Right ventricle myocardium inferior (tissue), 1 donor: ENCODE measurements at regions not wholly inside any gene's neighbourhood (a gene's known extent, or its start where the extent isn't known, plus 50 kb on each side); places are given as distances from the start of the nearest gene placed in this dataset.

Experiments
- ATAC-seq: fragments of 200-7000 bp; cut with Tn5 transposase; one replicate; pipeline ENCODE4 v1.9.1; 2020; ENCODE audit warnings: mild to moderate bottlenecking, moderate library complexity
- DNase-seq: peaks from one replicate; pipeline ENCODE4 v3.0.0; 2021; ENCODE audit errors: missing footprints
- intact Hi-C: fragments of 100-400 bp; cut with DNase I; formaldehyde crosslinking; loops from one replicate; pipeline ENCODE4 v1.11.0; 2022
- donor health status: DM: no; HTN: yes; CAD: no; lungs with severe emphysema.

DNA sequence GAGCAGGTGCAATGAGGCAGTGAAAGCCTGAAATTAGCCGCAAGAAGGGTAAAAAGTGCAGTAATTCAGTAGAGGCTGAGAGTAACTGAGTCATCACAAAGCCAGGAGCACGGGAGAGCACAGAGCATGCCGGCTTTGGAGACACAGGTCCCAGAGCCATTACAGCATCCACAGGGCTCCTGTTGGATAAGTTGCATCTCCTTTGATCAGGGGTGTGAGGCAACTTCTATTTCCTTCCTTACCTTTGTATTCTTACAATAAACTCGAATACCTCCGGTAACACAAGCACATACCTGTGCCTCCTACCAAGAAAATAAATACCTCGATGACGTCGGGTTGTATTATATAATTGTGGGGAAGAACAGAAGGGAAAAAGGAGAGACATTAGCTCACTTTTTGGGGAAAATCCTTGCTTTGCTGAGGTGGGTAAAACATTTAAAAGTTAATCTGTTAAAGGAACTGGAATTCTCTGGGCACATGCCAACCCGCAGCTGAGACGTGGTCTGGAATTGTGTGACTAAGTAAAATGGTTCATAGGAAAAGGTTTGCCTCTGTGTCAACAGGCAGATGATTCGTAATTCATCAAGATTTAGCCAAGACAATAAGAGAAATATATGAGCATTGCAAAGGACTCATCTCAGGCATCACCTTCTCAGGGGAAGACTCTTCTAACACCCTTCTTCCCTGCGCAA, 360.7 kb upstream of the ZFP64 start:
- no peak for DNase-seq
- intact Hi-C loops: no loop called here
- no peak for ATAC-seq

DNA sequence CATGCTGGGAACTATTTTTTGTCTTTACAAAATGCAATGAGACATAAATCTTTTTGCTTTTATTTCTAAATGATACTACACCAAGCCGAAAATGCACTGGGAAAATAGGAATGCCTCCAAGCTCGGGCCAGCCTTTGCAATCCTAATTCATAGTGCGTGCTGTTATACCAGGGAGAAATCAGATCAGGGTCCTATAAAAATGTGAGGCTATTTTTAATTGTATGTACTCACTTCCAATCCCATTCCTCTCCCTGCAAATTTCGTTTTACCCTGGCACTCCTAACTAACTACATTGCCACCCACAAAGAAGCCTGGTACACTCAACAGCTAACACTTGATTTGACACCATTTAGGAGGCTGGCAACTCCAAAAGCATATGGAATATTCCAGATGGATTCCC, 350.6 kb upstream of the ZFP64 start:
- intact Hi-C loops: no loop called here
- ATAC-seq (no peak), DNase-seq (no peak)

DNA sequence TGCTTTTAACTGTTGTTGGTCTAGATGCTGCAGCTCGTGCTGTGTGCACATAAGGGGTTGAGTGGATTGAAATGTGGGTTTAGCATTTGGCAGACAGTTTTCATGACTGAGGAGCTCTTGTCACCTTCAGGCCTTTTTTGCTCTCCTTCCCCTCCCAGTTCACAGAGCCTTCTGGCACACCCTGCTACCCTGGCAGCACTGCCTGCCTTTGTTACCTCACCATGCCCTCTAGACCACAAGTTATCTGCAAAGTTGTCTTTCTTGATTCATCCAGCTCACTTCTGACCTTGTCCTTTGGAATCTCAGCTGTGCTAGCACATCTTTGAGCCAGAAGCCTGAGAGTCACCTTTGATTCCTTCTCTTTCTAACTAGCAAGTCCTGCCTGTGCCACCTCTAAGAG, 348.9 kb upstream of the ZFP64 start:
- ATAC-seq (no peak), DNase-seq (no peak)
- intact Hi-C loops: no loop called here

DNA sequence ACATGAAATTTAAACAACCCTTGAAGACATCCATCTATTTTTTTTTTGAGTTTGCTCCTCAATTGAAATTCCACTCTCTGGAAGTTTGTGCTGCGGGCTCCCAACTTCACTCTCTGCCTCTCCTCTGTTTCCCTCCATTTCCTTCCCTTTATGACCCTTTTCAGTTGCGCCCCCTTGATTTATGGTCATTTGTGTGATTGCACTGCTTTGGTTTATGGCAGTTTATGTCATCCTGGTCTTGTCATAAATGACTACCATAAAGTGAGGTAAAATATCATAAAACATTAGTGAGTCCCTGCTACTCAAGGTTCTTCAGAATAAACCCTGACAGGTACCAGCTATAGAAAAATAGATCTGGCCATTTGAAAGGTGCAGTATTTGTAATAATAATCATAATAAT, 348.3 kb upstream of the ZFP64 start:
- ATAC-seq (no peak), DNase-seq (no peak)
- intact Hi-C loops: no loop called here

DNA sequence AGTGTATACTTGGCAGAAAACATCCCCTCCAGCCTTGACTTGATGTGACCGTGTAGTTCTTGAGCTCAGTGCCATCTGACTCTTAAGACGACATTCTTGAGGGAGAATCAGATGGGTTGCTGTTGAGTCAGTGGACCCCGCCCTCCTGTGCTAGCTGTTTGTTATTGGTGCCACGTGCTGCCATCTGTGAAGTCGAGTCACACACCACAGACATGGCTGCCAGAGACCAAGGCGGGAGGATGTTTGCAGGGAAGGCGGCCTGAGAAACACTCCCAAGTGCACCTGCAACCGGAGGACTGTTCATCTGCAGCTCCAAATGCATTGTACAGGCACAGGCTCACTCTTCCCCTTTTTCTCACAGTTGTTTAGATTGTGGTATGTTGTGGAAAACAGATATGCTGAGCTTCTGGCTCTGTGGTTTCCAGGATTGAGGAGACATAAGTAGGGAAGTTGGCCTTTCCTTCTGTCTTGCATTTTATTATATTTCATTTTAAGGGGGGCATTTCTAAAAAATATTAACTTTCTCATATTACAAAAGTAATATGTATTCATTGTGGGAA, 345.3 kb upstream of the ZFP64 start:
- ATAC-seq (no peak), DNase-seq (no peak)

DNA sequence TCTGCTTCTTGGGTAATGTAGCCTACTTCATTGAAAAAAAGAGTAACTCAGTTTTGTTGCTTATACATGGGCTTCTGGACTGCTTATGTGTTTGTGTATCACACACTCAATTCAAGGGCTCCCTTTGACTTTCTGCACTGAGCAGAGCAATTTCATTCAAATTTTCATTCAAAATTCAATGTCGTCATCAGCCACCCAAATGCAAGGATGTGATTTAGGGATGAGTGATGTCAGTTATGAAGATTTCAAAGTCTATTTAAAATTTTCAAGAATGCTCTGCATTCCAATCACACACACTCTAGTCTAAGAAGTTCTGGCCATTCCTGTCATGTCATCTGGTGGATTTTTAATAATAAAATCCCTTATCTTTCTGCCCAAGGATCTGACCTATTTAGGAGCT, 344.5 kb upstream of the ZFP64 start:
- intact Hi-C loops: no loop called here
- DNase-seq (no peak), ATAC-seq (no peak)

More for the DNA sequence above, 345.3 kb upstream of the ZFP64 start:
- intact Hi-C loops: no loop called here

DNA sequence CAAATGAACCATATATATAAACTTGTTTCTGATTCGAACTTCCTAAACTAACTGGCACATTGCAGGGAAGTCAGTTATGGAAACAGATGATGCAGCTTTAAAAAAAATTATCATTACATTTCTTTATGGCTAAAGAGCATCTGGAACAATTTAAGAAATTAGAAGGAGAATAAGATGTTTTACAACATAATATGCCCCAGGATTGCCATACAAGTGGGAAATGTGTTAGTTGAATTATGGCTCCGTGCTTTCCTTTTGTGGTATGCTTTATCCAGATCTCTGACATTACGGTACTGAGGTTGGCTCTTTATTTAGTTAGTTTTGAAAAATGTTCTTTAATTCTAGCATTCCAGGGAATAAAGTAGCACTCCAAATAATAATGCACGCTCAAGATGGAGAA, 343.0 kb upstream of the ZFP64 start:
- ATAC-seq (no peak), DNase-seq (no peak)
- intact Hi-C loops: no loop called here

DNA sequence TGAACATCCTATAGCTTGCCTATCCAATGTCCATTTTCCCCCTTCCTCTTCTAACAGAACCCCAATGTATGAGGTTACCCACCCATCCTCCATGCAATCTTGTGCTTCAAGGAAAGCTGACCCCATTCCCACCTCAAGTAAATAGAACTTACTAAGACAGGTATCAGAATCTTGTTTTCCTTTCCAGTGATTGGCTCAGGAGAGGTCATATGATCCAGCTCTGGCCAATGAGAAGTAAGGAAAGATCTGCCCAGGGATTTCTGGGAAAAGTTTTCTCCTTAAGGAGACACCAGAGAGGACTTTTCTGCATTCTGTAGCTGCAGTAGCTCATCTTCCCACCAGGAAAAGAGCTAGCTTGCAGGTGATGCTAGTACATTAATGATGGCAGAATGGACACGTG, 341.8 kb upstream of the ZFP64 start:
- intact Hi-C loops: no loop called here
- no peak for DNase-seq
- ATAC-seq: no peak

DNA sequence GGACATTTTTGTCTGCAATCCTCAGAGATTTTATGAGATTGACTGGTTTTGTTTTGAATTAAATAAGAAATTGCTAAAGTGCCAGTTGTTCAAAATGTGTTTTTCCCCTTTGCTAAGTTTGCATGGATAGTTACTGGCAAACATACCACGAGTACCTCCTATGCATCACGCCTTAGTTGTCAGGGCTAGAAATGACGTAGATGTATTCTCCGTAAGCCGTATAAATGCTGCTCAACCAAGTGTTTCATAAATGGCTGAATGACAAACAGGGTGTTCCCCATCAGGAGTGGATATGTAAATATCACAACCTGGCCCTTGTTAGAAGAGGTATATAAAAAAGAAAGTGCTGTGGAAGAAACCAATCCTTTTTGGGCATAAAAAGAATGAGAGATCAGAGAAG, 341.1 kb upstream of the ZFP64 start:
- no peak for DNase-seq
- ATAC-seq: no peak
- intact Hi-C loops: no loop called here

DNA sequence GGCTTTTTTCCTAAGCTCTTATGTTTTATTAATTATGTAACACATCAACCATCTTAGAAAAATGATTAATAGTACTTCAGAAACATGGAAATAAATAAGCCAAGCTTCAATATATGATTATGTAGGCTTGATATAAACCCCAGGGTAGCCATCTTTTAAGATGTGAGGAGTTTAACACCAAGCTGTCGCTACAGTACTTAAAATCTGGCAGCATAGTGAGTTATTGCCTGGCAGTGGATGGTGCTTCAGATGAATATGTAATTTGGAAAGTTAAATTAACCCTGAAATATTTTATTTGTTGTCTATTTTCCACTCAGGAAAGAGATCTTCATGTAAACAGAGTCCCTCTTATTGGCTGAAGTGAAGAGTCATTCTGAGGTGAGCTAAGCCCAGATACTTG, 339.0 kb upstream of the ZFP64 start:
- ATAC-seq (no peak), DNase-seq (no peak)
- intact Hi-C loops: no loop called here

DNA sequence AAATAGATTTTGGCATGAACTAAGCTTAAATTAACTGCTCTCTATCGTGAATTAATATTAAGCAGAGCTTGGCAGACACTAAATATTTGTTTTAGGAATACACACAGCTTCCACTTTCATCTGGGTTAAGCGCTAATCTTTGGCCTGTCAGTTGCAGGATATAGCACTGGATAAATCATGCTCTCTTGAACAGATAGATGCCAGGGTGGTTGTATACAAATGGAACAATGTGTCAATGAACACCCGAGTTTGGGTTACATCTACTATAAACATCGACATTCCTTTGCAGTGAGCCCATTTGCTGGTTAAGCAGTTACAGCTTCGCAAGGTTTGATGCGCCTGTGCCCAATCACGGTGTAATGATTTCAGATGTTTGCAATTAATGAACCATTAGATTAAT, 338.2 kb upstream of the ZFP64 start:
- intact Hi-C loops: no loop called here
- ATAC-seq: no peak
- no peak for DNase-seq

DNA sequence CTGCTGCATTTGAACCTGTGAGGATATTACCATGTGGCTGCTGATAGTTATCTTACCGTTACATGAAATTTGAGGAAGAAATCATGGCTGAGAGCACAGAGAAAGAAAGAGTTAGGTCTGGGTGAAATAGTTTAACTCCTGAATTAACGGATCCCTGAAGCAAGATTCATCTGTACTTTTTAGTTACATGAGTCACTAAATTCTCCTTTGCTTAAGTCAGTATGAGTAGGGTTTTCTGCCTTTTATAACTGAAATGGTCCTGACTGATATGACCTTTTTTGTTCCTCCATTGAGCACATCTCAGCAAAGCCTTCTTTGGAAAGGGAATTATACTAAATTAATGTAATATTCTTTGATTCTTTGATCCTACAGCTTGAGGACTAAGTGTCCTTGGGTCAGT, 333.3 kb upstream of the ZFP64 start:
- DNase-seq (no peak), ATAC-seq (no peak)
- intact Hi-C loops: no loop called here

DNA sequence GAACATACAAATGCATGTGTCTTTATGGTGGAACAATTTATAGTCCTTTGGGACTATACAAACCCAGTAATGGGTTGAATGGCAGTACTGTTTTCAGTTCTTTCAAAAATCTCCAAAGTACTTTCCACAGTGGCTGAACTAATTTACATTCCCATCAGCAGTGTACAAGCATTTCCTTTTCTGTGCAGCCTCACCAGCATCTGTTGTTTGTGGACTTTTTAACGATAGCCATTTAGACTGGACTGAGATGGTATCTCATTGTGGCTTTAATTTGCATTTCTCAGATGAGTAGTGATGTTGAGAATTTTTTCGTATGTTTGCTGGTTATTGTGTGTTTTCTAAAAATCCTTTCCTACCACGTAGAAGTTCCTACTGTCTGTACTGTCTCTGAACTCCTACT, 327.2 kb upstream of the ZFP64 start:
- DNase-seq (no peak), ATAC-seq (no peak)
- intact Hi-C loops: no loop called here

DNA sequence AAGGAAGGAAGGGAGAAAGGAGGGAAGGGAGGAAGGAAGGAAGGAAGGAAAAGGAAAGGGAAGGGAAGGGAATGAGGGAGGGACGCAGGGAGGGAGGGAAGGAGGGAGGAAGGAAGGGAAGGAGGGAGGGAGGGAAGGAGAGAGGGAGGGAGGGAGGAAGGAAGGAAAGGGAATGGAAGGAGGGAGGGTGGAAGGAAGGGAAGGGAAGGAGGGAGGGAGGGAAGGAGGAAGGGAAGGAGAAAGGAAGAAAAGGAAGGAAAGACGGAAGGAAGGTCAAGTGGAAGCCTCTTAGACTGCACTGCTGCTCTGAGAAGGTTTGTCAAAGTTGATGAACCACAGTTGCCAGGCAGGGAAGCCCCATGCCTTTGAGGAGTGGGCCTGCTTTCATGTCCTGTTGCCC, 324.3 kb upstream of the ZFP64 start:
- no peak for DNase-seq
- no peak for ATAC-seq
- intact Hi-C loops: no loop called here

DNA sequence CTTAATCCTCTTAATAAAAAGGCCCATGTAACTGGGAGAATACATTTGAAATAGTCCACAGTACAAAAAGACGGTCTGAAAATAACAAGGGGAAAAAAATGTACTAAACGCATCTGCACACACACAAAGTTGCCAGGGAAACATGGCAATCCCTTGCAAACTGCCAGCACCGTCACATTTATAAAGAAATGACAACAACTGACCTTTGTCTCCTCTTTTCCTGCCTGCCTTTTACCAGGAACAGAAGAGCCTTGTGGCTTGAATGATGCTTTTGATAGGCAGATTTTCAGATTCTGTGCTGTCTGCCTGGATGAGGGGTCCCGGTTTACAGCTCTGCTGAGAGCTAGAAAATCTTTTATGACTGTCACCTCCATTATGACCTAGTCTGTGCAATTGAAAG, 308.6 kb upstream of the ZFP64 start:
- ATAC-seq (no peak), DNase-seq (no peak)
- intact Hi-C loops: no loop called here

DNA sequence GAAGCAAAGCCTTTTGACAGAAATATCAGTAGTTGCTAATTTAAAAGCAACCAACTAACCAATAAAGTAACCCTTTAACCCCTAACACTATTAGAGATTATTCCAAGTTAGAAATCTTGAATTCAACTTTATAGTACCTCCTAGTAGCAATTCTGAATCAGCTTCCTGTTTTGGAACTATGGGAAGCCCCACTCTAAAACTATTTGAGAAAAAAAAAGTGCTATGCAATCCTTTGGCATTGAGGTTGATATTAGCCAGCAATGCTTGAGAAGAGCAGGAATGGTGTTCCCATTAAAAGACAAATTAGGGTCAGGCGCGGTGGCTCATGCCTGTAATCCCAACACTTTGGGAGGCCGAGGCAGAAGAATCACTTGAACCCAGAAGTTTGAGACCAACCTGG, 306.2 kb upstream of the ZFP64 start:
- intact Hi-C loops: no loop called here
- DNase-seq: no peak

DNA sequence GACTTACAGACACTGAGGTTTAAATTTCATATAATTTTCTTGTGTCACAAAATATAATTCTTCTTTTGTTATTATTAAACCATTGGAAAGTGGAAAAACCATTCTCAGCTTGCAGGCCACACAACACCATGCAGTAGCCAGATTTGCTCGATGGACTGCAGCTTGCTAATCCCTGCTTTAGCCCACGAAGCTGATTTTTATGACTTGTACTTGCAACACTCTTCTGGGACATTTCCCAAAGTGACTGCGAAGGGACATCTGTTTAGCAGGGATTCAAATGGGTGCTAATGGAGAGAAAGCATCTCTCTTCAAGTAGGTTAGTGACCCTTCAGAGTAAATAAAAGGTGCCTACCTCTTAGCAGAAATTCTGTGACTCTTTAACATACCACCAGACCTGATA, 304.6 kb upstream of the ZFP64 start:
- intact Hi-C loops: no loop called here
- DNase-seq (no peak), ATAC-seq (no peak)

More for the DNA sequence above, 306.2 kb upstream of the ZFP64 start:
- no peak for ATAC-seq

DNA sequence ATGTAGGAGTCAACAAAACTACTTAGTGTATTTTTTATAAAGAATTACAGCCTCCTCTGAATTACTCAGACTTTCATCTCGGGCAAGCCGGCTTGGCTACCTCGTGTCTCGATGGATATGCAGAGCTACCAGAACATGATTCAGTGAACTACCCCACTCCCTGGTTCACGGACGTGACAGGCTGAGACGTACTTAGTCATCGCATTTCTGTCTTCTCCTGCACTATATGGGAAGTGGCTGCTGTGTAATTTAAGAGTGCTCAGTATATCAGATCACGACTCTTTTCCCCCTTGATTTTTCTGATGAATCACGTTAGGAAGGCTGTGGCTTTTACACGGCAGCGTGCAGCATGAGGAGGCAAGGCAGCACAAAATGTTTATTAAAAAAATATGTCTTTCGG, 302.7 kb upstream of the ZFP64 start:
- DNase-seq (no peak), ATAC-seq (no peak)
- intact Hi-C loops: no loop called here

DNA sequence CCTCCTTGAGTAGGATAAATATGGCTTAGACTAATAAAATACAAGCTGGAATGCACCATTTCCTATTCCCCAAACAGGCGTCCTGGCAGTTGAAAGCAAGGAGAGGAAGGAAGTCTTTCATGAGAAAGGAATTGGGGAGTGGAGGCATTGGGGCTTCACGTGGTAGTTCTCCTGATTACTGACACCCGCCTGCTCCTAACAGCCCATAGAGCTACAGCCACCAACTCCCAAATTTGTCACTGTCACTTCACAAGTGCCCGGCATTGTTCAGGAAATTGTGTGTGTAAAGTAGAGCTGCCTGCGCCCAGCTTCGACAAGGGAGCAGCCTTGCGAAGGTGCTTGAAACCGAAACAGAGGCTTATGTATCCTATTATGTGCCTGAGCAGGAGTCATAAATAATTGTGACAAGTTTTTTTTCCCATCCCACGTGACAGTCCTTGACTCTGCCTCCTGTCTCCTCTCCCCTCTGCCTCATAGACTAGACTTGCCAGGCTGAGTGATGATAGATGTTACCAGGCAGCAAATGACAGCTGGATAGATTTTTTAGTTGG, 301.7 kb upstream of the ZFP64 start:
- intact Hi-C loops: no loop called here
- ATAC-seq: no peak
- DNase-seq: no peak

DNA sequence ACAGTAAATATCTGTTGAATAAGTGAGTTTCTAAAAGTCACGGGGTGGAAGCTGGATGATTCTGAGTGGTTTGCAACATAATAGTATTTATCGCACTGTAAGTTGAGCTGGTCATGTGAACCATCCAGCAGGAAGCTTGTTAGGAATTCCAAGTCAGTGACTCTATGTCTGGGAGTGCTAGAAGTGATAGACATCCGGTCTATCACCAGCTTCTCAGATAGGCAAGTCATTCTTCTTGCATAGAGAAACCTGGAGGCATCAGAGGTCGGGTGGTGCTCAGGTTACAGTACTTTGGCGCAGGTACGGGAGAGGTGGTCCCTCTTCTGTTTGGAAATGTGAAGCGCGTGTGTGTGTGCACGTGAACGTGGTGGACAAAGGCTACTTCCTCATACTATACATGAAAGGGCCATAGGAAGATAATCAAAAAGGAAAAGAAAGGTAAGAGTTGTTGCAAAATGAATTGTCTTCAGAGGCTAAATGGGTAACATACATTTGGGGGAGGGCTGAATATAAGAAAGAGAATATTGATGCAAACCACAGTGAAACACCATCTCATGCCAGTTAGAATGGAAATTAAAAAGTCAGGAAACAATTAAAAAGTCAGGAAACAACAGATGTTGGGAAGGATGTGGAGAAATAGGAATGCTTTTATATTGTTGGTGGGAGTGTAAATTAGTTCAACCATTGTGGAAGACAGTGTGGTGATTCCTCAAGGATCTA, 299.3 kb upstream of the ZFP64 start:
- DNase-seq (no peak), ATAC-seq (no peak)
- intact Hi-C loops: no loop called here
